ENCODE measurements at regions not wholly inside any gene's neighbourhood (a gene's known extent, or its start where the extent isn't known, plus 50 kb on each side); places are given as distances from the start of the nearest gene placed in this dataset.

- DNase-seq (ENCODE audit: extremely low spot score), result no peak
- no peak for TF ChIP-seq CTCF (IDR thresholded peaks at IDR 0.05; ENCODE audit: control extremely low read depth, extremely low read depth, low read depth, missing control alignments)
- ChIA-PET POLR2A (no interaction called here), CTCF (interaction anchor here (1.4 kb wide), 1 partner anchor 22 kb away, joined by 4 read pairs; no protein-coding TSS in a partner anchor)
These were observed 292.2 kb downstream of the IRX2 start for GRCh38 chr5:2459251-2459650.

- no peak for TF ChIP-seq CTCF (IDR thresholded peaks at IDR 0.05; ENCODE audit: control extremely low read depth, extremely low read depth, low read depth, missing control alignments)
- ChIA-PET CTCF (interaction anchor here (2.2 kb wide), 1 partner anchor 9 kb away, joined by 8 read pairs; no protein-coding TSS in a partner anchor), POLR2A (no interaction called here)
- no peak for DNase-seq (ENCODE audit: extremely low spot score)
These were observed 295.6 kb downstream of the IRX2 start for GRCh38 chr5:2455878-2456277.

- ChIA-PET CTCF (interaction anchor here (2.2 kb wide), 1 partner anchor 8 kb away, joined by 8 read pairs; no protein-coding TSS in a partner anchor), POLR2A (no interaction called here)
- no peak for DNase-seq (ENCODE audit: extremely low spot score)
- TF ChIP-seq CTCF (IDR thresholded peaks at IDR 0.05; ENCODE audit: control extremely low read depth, extremely low read depth, low read depth, missing control alignments), result no peak
These were observed 296.6 kb downstream of the IRX2 start for GRCh38 chr5:2454876-2455275.

GRCh38 chr5:2453781-2454180, 297.7 kb downstream of the IRX2 start:
- ChIA-PET POLR2A (no interaction called here), CTCF (no interaction called here)
- DNase-seq (ENCODE audit: extremely low spot score), result no peak
- no peak for TF ChIP-seq CTCF (IDR thresholded peaks at IDR 0.05; ENCODE audit: control extremely low read depth, extremely low read depth, low read depth, missing control alignments)

GRCh38 chr5:2451100-2451499, 300.4 kb downstream of the IRX2 start:
- ChIA-PET CTCF (no interaction called here), POLR2A (no interaction called here)
- TF ChIP-seq CTCF (IDR thresholded peaks at IDR 0.05; ENCODE audit: control extremely low read depth, extremely low read depth, low read depth, missing control alignments), result no peak
- no peak for DNase-seq (ENCODE audit: extremely low spot score)

GRCh38 chr5:2442496-2443354, 308.8 kb downstream of the IRX2 start:
- POLR2A ChIA-PET, result no interaction called here
- no peak for TF ChIP-seq CTCF (IDR thresholded peaks at IDR 0.05; ENCODE audit: control extremely low read depth, extremely low read depth, low read depth, missing control alignments)
- CTCF ChIA-PET, result no interaction called here
- DNase-seq (ENCODE audit: extremely low spot score), result no peak
